ENCODE measurements at regions not wholly inside any gene's neighbourhood (a gene's known extent, or its start where the extent isn't known, plus 50 kb on each side); places are given as distances from the start of the nearest gene placed in this dataset.
A peak's percentile ranks its signal among the peaks of the same experiment; 100 is the strongest.

DNA sequence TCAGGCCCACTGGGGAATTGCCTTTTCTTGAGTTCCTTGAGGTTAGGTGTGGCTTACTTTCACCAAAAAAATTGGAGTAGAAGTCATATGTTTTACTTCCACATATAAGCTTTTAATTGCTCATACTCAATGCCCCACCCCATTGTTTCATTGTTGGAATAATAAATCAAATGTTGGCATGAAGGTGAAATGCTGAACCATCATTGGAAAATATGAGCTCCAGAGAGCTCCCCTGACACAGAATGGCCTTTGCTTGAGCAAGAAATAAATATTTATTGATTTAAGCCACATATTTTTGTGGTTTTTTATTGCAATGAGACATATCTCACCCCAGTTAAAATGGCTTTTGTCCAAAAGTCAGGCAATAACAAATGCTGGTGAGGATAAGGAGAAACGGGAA, 167.3 kb upstream of the SRD5A2 start:
- TF ChIP-seq, protein P1, sequence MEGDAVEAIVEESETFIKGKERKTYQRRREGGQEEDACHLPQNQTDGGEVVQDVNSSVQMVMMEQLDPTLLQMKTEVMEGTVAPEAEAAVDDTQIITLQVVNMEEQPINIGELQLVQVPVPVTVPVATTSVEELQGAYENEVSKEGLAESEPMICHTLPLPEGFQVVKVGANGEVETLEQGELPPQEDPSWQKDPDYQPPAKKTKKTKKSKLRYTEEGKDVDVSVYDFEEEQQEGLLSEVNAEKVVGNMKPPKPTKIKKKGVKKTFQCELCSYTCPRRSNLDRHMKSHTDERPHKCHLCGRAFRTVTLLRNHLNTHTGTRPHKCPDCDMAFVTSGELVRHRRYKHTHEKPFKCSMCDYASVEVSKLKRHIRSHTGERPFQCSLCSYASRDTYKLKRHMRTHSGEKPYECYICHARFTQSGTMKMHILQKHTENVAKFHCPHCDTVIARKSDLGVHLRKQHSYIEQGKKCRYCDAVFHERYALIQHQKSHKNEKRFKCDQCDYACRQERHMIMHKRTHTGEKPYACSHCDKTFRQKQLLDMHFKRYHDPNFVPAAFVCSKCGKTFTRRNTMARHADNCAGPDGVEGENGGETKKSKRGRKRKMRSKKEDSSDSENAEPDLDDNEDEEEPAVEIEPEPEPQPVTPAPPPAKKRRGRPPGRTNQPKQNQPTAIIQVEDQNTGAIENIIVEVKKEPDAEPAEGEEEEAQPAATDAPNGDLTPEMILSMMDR (IDR thresholded peaks at IDR 0.05) = no peak
- TF ChIP-seq POLR2AphosphoS5 (IDR thresholded peaks at IDR 0.05; ENCODE audit: insufficient read depth in 1 of 2, low read depth in 1 of 2) = peak in 1 of 2 donors; percentile 17
- TF ChIP-seq POLR2A (IDR thresholded peaks at IDR 0.05) = no peak

Data from vagina (tissue), 2 donors.